Type B pancreatic cell (in vitro differentiated cells): ENCODE measurements at regions not wholly inside any gene's neighbourhood (a gene's known extent, or its start where the extent isn't known, plus 50 kb on each side); places are given as distances from the start of the nearest gene placed in this dataset.
"Not testable (repeated sequence)": the region's sequence is repeated elsewhere in the genome, so short reads cannot be mapped to it uniquely, and the experiment has no call there.

Source experiments
- DNase-seq: peaks from one replicate; pipeline ENCODE4 v3.0.0; 2021; ENCODE audit warnings: mixed read lengths; ENCODE audit not compliant: unreplicated experiment; ENCODE audit errors: extremely low spot score
- H3K27ac Mint-ChIP-seq: 2 replicates; pipeline ENCODE4 v1.8.0; 2021; ENCODE audit warnings: mild to moderate bottlenecking, mixed read lengths
- H3K27me3 Mint-ChIP-seq: 2 replicates; pipeline ENCODE4 v1.8.0; 2021; ENCODE audit warnings: mixed read lengths
- H3K36me3 Mint-ChIP-seq: 2 replicates; pipeline ENCODE4 v1.8.0; 2021; ENCODE audit warnings: mixed read lengths
- H3K4me1 Mint-ChIP-seq: one replicate; pipeline ENCODE4 v1.8.0; 2021; ENCODE audit warnings: mixed read lengths; ENCODE audit not compliant: unreplicated experiment
- H3K4me3 Mint-ChIP-seq: 2 replicates; pipeline ENCODE4 v1.8.0; 2021; ENCODE audit warnings: mild to moderate bottlenecking, mixed read lengths
- H3K9me3 Mint-ChIP-seq: 2 replicates; pipeline ENCODE4 v1.8.0; 2021; ENCODE audit warnings: mixed read lengths
- CTCF ChIP-seq: fragments of 200-600 bp; sonication (generic); conservative IDR thresholded peaks from 2 replicates; pipeline ENCODE4 v1.5.0; 2021; ENCODE audit warnings: antibody characterized with exemption, mild to moderate bottlenecking

DNA sequence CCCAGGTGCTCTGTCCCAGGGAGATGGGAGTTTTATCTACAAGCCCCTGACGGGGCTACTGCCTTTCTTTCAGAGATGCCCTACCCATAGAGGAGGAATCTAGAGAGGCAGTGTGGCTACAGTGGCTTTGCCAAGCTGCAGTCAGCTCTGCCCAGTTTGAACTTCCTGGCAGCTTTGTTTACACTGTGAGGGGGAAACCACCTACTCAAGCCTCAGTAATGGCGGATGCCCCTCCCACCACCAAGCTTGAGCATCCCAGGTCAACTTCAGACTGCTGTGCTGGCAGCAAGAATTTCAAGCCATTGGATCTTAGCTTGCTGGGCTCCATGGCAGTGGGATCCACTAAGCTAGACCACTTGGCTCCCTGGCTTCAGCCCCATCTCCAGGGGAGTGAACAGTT lies 53.1 kb upstream of the TMEM252 start:
- H3K4me1 Mint-ChIP-seq, H3K36me3 Mint-ChIP-seq, H3K27ac Mint-ChIP-seq, H3K9me3 Mint-ChIP-seq, H3K4me3 Mint-ChIP-seq, DNase-seq: not testable (repeated sequence)
- peaks cover 14% of the 10 kb centered on the region for H3K27me3 Mint-ChIP-seq

- no peak for TF ChIP-seq CTCF
- Mint-ChIP-seq H3K4me1 (no peaks in the 10 kb centered on the region), H3K9me3 (peaks cover 5% of the 10 kb centered on the region), H3K4me3 (no peak overlapping the region), H3K36me3 (no peaks in the 10 kb centered on the region), H3K27me3 (peaks cover 11% of the 10 kb centered on the region), H3K27ac (no peak overlapping the region)
- DNase-seq: no peak
These were observed 55.2 kb upstream of the TMEM252 start for GRCh38 chr9:68595868-68596267.

GRCh38 chr9:68597362-68597997 lies 56.8 kb upstream of the TMEM252 start:
- Mint-ChIP-seq H3K27ac (no peak overlapping the region), H3K36me3 (no peaks in the 10 kb centered on the region), H3K27me3 (peaks cover 4% of the 10 kb centered on the region), H3K4me1 (no peaks in the 10 kb centered on the region), H3K4me3 (no peak overlapping the region), H3K9me3 (no peaks in the 10 kb centered on the region)
- no peak for DNase-seq
- TF ChIP-seq CTCF: no peak

GRCh38 chr9:68599826-68600225 lies 59.1 kb upstream of the TMEM252 start:
- peaks cover 4% of the 10 kb centered on the region for H3K27me3 Mint-ChIP-seq
- no peaks in the 10 kb centered on the region for H3K9me3 Mint-ChIP-seq
- H3K27ac Mint-ChIP-seq: no peak overlapping the region
- TF ChIP-seq CTCF: no peak
- H3K4me1 Mint-ChIP-seq: no peaks in the 10 kb centered on the region
- H3K4me3 Mint-ChIP-seq: no peak overlapping the region
- H3K36me3 Mint-ChIP-seq: no peaks in the 10 kb centered on the region
- DNase-seq: no peak

DNA sequence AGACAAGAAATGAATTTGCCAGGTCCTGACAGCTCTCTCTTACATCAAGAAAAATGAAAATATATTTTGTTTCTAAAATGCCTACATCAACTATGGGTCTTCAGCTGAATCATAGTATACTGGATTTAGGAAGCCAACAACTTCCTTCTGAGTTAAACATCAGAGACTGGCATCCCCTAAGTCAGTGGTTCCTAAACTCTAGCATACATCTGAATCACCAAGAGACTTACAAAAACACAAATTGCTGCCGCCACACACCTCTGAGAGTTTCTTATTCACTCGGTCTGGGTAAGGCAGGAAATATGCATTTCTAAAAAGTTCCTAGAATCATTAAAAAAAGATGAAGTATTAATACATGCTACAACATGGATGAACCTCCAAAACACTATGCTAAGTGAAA lies 60.4 kb upstream of the TMEM252 start:
- no peak for DNase-seq
- Mint-ChIP-seq H3K27me3 (no peaks in the 10 kb centered on the region), H3K27ac (no peak overlapping the region), H3K4me1 (no peaks in the 10 kb centered on the region), H3K36me3 (no peaks in the 10 kb centered on the region), H3K9me3 (no peaks in the 10 kb centered on the region), H3K4me3 (no peak overlapping the region)
- TF ChIP-seq CTCF: no peak

DNA sequence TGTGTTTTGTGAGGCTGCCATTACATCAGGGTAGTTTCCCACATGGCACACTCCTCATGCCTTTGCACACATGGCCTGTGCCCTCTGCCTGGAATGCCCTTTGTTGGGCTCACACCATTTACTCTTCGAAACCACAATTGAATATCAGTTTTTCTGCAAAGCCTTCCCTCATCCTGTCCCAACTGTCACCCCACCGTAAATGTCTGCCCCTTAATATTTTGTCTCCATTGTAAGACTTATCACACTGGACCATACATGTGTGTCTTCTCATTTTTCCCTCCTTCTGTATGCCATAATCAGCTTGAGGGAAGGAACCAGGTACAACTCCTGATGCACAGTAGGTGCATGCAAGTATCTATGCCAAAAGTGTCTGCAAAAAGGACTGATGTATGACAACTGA lies 62.7 kb upstream of the TMEM252 start:
- Mint-ChIP-seq H3K27ac (no peak overlapping the region), H3K36me3 (no peaks in the 10 kb centered on the region), H3K4me1 (no peaks in the 10 kb centered on the region), H3K27me3 (peaks cover 3% of the 10 kb centered on the region), H3K4me3 (no peak overlapping the region), H3K9me3 (no peaks in the 10 kb centered on the region)
- no peak for DNase-seq
- TF ChIP-seq CTCF: no peak
